Effector CD4-positive, alpha-beta T cell (primary cell): ENCODE measurements at regions not wholly inside any gene's neighbourhood (a gene's known extent, or its start where the extent isn't known, plus 50 kb on each side); places are given as distances from the start of the nearest gene placed in this dataset.
"Not testable (repeated sequence)": the region's sequence is repeated elsewhere in the genome, so short reads cannot be mapped to it uniquely, and the experiment has no call there.

Experiments
- DNase-seq: peaks from one replicate; pipeline ENCODE4 v3.0.0-alpha.2; 2020

DNA sequence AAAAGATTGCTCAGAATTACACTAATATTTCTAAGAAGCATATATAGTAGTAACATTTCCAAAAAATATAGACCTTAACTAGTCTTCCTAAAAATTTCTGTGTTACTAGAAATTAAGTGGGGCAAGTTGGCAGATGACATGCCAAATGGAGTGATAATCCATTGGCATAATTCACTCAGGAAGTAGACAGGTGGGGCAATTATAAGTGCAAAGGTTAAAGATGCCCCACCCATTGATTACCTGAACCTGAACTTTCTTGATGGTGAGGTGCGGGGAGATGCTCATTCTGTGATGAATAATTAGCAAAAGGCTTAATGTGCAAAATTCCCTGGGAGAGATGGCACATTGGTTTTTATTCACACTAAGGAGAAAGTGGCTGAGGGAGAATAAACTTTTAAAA, 145.8 kb upstream of the RASGEF1B start:
- DNase-seq = no peak

DNA sequence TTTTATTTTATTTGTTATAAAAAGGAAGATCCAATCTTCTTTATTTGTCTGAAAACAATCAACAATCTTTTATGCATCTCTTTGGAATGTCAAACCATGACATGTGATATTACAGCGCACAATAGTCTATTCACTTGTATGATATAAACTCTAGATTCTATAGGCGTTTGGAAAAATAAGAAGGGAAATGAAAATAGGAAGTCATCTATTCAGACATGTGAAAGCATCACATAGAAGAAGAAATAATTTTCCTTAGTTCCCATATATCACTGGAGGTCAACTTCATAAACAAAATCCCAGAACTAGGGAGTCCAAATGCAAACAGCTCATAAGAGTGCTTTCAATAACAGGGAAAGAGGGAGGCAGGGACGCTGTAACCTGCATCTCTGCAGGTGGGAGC, 139.5 kb upstream of the RASGEF1B start:
- DNase-seq = no peak

DNA sequence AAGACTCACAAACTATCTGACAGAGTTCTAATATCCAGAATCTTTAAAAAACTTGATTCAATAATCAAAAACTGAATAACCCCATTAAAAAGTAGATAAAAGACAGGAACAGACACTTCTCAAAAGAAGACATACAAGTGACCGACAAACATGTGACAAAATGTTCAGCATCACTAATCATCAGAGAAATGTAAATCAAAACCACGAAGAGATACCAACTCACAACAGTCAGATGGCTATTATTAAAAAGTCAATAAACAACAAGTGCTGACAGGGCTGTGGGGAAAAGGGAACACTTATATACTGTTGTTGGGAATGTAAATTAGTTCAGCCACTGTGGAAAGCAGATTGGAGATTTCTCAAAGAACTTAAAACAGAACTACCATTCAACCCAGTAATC, 138.1 kb upstream of the RASGEF1B start:
- no peak for DNase-seq

DNA sequence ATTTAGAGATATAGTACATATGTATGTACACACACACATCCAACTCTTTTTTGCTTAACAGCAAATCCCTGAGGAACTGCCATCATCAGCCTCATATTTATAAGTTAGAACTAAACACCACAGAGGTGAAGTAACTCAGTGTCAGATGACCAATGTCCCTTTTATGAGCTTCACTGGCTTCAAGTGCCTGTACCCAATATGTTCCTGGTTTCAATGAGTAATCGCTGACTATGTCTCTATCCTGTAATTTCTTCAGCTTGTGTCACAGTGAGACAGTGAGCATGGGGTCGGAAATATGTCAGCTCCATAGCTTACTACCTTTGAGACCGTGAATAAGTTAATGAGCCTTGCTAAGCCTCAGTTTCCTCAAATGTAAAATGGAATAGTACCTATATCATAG, 136.2 kb upstream of the RASGEF1B start:
- no peak for DNase-seq

DNA sequence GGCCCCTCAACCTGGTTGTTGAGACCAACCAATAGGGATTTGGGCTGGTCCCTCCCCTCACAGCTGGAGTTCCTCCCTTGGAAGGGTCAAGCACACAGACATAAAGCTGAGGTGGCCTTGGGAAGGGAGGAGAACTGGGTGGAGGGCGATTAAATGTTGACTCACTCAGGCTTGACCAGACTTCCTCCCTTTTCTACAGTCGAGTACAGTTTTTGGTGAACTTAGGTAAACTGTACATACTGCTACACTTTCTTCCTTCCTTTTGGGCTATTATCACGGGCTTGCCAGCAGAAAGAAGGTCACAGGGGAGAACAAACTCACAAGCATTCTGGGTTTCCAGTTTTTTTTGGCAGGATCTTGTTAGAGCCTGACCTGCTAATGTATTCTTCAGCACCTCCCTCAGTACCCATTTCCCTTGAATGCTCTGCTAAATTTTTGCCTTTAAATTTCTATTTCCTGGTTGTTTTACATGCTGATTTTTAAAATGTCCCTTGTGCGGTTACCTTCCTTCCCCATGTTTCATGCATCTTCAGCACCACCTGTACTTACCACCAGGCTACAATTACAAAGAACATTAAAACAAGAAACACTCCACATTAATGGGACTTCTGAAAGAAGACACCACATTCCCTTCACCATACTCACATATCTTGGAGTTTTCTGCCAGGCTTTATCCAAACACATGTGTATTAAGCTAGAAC, 135.2 kb upstream of the RASGEF1B start:
- no peak for DNase-seq

DNA sequence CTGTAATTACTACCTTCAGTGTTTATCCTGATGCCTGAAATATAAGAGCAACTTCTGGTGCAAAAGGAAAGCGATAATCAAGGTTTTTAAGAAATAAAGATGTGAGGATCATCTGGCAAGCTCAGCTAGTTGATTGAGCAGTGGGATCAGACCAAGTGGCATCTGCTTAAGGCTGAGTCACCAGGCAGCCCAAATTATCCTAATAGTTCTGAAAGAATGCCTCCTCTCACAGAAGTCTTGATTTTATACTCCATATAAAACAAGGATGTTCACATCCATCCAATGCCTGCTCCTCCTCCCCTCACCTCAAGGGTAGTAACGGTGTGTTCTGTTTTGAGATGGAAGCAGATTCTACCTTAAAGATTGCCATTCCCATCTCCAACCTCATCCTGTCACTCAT, 134.5 kb upstream of the RASGEF1B start:
- no peak for DNase-seq

DNA sequence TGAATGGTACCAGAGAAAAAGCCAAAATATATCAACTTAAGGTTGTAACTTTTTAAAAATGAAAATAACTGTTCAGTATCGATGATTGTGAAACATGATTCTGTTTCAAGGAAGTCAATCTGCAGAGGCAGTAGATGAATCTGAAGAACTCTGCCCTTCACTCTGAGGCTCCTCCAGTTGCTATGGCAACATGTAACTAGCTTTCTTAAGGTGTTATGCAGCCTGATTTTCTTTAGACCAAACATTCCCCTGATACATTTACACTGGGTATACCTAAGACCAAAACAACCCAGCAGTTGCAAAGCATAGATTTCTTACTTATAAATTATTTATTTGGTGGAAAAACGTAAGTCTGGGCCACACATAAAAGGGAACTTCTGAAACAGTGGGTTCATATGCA, 133.6 kb upstream of the RASGEF1B start:
- no peak for DNase-seq

DNA sequence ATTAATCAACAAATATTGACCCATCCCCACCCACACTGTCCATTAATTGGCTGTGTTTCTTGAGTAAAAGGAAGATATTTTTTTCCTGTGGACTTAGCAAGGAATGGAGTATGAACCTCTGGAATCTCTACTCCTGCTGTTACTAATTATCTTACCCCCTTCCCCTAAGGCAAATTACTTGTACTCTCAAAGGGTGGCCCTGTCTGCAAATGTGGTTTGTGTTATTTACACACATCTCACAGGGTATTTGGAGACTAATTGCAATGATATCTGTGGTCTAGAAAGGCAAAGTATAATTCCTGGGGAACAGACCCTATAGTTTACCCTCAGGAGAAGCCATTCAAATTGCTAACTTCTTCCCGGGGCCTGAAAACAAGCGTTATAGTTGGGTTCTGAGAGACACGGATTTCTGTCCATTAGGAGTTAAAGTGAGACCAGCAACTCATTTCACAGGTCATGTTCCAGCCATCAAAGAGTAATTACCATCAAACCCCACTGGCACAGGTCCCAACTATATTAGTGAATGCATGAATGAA, 133.0 kb upstream of the RASGEF1B start:
- DNase-seq = no peak

DNA sequence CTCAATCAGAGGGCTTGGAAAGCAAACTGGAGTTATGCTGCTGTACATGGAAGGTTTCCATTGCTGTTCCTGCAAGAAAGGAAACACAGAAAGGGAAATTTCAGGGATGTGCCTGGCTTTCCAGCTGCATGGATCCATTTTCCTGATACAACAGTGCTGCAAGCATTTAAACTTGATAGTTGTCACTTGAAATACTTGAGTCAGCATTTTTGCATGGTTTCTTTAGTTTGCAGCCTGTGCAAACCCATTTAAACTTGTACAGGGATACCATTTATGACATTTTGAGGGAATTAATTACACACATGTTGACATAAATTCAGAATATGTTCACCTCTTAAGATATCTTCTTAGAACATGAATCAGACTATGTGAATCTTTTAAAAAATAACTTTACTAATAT, 131.1 kb upstream of the RASGEF1B start:
- no peak for DNase-seq

DNA sequence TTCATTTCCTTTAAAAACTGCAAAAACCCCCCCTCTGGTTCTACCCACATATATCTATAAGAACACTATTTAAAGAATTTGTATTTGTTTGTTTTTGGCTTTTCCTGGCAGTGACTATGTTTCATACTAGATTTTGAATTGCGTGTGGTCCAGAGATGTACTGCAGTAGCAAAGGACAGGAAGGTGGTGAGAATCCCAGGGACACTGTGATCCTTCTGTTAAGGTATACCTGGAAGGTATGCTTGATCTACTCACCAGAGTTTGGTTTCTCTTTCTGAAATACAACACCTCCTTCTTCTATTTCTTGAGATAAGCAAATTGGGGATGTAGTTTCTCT, 129.6 kb upstream of the RASGEF1B start:
- DNase-seq = no peak

DNA sequence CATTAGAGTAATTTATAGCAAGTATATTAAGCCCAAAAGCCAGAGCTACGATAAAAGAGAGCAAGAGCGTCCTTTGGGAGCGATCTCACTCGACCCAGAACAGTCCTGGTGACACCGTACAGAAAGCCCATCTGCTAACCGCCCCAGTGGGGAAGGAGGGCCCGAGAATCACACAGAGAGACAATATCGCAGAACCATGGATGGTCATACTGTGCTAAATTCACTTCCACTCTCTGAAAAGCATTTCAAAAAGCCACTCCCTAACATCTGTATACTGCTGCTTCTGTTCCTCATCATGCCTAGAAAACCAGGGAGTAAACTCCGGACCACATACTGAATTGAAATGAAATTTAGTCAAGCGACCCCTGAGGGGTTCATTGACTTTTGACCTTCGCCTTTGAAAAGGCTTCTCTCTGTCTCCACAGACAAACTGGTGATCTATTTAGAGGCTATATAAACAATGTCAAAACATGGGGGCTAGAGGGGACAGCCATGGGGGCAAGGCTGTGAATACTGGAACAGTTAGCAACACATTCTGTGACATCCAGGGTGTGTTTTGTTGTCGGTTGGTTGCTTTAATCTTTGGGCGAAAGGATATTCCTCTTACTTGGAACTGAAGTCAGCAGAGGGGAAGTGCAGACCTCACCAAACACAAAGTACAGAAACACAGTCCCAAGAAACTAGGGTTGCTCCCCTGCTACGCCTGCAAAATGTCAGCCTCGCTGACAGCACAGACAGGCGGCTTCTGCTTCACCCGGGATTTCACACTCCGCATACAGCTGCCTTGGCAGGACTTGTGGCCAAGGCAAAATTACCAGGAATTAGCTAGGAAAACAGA, 129.0 kb upstream of the RASGEF1B start:
- DNase-seq = no peak

DNA sequence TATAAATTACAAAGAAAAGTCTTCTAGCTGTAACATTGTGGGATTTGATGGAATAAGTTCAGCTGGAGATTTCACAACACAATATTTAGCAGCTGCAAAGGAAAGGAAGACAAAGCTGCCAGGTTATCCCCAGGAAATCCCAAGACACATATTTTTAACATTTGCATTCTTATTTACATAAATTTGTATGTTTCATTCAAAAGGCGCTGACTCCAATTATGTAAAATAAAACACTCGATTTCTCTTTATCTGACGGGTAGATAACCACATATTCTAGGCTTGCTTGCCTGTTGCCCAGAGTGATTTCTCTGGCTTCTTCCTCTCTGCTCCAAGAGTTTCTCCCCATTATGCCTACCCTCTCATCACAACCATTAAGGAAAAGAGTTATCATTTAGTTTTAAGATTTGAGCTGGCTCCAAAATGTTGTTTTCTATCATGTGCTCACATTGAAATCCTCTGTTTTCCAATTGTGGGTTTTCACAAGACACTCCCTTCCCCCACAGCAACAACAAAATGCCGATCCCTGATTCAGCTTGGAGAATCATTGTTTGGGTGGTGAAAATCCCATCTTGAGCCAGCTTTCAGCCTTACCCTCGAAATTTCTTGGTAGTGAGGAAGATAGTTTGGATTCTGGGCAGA, 128.2 kb upstream of the RASGEF1B start:
- no peak for DNase-seq

DNA sequence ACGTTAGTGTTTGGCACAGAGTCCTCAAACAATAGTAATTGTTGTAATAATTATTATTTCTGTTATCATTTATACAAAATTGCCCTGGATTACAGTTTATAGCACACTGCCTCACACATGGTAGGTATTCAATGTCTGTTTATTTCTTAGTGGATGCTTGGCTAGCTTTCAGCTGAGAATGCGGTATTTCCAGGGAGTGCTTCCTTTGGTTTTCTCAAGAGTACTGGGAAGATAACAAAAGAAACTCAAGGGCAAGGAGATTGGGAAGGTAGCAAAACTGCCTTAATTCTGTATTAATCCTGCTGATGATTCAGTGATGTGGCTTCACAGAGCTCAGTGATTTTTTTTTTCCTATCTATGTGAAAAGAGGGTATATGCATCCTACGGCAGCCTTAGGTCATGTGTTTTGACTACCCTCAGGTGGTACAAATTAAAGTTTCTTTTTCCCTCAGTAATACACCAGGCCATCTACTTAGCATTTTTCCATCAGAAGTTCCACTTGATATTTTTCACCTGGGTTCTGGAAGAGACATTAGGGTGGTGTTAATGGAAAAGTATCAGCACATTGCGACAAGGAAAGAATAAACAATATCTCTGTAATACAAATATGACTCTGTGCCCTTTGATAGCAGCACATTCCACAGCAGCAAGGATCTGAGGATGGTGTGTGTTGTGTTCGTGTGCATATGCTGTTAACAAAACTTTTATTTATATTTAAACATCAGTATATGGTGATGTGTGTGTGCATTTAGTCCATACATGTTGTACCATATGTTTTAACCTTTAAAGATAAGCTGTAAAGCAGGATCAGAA, 124.3 kb upstream of the RASGEF1B start:
- DNase-seq = no peak

DNA sequence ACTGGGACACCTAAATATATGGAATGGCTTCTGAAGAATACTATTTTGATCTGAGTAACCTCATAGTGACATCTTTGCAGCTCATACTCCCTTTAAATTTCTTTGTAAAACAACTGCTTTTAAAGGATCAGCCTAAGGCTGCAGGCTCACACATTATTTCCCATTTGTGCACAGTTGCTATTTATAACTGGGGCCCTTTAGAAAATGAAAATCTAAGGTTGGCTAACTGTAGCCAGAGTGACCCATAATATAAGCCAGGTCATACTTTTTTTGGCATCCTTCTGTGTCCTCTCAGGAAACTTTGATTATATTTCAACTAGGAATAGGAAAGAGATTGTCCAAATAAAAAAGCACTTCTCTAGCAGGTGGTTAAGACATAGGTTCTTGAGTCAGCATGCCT, 123.6 kb upstream of the RASGEF1B start:
- DNase-seq = no peak

DNA sequence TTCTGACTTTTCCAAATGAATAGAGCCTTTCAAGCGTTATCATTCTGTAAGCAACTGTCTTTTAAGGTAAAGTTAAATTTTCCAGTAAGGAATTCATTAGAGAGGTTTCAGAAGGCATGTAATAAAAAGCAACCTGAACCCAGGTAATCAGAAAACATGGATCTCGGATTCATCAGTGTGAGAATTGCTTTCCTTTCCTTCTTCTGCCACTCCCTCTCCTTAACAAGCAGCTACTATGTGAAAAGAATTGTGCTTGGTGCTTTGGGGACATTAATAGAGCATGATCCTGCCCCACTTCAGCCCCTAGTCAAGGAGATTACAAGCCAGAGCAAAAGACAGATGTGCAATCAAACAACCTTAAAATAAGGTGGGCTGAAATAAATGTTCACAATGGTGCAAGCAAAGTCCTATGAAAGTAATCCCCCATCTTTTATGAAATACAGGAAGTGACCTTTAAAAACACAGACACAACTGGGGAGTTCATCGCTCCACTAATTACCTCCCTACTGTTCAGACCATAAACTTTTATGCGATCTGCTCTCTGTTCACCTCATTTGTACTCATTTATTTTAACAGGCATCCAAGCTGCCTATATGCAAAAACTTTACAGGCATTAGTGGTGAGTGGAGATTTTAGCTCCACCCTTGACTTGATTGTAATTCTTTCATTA, 122.9 kb upstream of the RASGEF1B start:
- no peak for DNase-seq

DNA sequence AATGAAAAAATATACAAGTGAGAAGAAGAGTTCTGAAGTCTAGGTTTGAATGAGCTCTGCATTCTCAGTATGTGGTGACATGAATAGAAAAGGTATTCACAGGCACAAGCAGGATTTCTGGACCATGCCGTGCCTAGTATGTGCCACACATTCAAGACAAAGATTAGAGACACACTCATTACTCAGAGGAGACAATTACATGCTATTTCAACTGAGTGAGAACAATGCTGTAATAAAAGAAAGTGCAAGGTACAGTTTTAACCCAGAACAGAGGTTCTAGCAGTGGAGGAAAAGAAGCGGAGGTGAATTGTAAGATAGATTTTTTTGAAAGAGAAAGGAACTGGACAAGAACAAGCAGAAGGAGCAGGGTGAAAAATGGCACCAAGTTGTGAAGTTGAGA, 121.0 kb upstream of the RASGEF1B start:
- no peak for DNase-seq

DNA sequence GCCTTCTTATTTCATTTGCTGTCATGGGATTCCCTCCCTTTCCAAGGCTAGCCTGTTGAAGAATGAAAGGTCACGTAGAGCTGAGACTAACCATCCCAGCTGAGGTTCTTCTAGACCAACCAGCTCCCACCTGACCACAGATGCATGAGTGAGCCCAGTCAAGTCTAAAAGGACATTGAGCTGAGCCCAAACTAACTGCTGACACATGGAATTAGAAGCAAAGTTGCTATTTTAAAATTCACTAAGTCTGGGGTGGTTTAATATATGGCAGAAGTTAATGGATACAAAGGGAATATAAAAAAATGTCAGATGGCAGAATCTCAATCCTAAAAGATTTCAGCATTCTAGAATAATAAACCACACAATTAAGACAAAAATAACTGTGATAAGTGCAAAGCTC, 118.9 kb upstream of the RASGEF1B start:
- no peak for DNase-seq

DNA sequence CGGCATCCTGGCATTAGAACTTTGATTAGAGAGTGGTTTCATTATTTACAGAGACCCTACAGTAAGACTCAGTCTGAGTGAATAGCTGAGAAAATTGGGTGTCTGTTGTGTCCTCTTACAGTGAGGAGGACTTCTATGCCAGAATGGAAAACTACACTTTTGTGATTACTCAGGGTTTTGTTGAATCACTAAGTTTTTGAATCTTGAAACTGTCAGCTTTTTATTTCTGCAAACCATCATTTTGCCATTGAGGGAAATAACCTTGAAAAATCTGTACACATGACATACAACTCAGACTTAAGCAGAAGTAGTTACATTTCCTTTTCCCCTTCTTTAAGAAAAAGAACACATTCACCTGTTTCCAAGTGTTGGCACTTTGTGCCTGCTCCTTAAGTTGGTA, 117.6 kb upstream of the RASGEF1B start:
- DNase-seq = no peak

DNA sequence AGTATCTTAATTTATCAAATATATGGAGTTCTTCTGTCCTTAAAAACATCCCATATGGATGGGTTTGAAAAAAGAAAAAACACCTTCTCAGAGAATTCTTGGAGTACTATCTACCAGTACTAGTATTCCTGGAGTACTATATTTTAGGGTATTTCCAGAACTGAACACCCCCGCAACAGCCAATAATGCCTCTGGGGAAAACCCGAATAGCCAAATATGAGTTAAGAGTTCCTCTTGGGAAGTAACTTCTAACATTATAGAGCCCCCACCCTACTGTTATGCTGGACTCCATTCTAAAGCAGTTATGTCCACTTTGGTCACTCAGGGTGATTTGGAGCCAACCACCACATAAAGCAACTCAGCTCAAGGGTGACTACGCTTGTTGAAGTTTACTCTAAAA, 115.0 kb upstream of the RASGEF1B start:
- no peak for DNase-seq

DNA sequence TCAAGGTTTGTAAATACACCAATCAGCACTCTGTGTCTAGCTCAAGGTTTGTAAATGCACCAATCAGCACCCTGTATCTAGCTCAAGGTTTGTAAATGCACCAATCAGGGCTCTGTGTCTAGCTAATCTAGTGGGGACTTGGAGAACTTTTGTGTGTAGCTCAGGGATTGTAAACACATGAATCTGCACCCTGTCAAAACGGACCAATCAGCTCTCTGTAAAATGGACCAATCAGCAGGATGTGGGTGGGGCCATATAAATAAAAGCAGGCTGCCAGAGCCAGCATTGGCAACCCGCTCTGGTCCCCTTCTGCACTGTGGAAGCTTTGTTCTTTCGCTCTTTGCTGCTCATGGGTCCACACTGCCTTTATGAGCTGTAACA, 109.3 kb upstream of the RASGEF1B start:
- not testable (repeated sequence) for DNase-seq

DNA sequence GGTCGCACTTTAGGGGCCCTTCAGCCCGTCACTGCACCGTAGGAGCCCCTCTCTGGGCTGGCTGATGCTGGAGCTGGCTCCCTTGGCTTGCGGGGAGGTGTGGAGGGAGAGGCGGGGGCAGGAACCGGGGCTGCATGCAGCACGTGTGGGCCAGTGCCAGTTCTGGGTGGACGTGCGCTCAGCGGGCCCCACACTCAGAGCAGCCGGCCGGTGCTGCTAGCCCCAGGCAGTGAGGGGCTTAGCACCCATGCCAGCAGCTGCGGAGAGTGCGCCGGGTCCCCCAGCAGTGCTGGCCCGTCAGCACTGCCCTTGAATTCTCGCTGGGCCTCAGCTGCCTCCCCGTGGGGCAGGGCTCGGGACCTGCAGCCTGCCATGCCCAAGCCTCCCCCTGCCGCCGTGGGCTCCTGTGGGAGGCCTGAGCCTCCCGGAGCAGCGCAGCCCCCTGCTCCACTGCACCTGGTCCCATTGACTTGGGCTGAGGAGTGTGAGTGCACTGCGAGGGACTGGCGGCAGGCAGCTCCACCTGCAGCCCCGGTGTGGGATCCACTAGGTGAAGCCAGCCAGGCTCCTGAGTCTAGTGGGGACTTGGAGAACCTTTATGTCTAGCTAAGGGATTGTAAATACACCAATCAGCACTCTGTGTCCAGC, 108.8 kb upstream of the RASGEF1B start:
- no peak for DNase-seq

DNA sequence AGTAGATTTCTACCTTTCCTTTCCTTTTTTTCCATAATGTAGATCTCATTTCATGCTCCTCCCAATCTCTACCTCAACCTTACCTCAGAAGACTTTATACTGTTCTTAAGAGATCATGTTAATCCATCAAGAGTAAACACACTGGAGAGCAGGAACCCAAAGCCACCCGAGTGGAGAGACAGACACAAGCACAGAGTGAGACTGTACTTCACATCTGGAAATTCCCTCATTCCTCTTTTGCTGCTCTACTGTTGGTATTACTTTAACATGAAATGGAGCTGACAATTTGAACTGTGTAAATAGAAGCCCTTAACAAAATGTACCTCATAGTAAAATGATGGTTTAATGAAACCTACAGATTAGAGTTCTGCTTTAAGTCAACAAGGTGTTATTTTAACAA, 105.7 kb upstream of the RASGEF1B start:
- DNase-seq = no peak
